ENCODE measurements at regions not wholly inside any gene's neighbourhood (a gene's known extent, or its start where the extent isn't known, plus 50 kb on each side); places are given as distances from the start of the nearest gene placed in this dataset.

DNA sequence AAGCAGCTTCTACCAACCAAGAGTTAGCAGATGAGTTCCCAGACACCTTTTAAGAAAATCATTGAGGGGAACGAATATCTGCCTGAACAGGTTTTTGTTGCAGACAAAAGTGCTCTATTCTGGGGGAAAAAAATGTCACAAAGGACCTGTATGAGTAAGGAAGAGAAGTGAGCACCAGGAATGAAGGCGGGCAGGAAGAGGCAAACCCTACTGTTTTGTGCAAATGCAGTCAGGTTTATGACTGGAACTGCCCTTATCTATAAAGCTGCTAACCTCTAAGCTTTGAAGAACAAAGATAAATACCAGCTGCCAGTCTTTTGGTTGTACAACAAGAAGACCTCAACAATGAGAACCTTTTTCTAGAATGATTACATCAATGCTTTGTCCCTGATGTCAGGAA is 292.4 kb upstream of the SP4 start:
- no peak for DNase-seq (ENCODE audit: extremely low read depth, low read depth)
- TF ChIP-seq, protein P1, sequence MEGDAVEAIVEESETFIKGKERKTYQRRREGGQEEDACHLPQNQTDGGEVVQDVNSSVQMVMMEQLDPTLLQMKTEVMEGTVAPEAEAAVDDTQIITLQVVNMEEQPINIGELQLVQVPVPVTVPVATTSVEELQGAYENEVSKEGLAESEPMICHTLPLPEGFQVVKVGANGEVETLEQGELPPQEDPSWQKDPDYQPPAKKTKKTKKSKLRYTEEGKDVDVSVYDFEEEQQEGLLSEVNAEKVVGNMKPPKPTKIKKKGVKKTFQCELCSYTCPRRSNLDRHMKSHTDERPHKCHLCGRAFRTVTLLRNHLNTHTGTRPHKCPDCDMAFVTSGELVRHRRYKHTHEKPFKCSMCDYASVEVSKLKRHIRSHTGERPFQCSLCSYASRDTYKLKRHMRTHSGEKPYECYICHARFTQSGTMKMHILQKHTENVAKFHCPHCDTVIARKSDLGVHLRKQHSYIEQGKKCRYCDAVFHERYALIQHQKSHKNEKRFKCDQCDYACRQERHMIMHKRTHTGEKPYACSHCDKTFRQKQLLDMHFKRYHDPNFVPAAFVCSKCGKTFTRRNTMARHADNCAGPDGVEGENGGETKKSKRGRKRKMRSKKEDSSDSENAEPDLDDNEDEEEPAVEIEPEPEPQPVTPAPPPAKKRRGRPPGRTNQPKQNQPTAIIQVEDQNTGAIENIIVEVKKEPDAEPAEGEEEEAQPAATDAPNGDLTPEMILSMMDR (IDR thresholded peaks at IDR 0.05; ENCODE audit: low read depth, low read length, missing control alignments) = no peak
- H3K4me3 ChIP-seq (replicated peaks; ENCODE audit: low read depth, low read length) = no peak overlapping the region

- no peak for DNase-seq (ENCODE audit: extremely low read depth, low read depth)
- no peak overlapping the region for H3K4me3 ChIP-seq (replicated peaks; ENCODE audit: low read depth, low read length)
- TF ChIP-seq, protein P1 (IDR thresholded peaks at IDR 0.05; ENCODE audit: low read depth, low read length, missing control alignments) = no peak
Measured at GRCh38 chr7:21137640-21138039, 290.2 kb upstream of the SP4 start.

DNA sequence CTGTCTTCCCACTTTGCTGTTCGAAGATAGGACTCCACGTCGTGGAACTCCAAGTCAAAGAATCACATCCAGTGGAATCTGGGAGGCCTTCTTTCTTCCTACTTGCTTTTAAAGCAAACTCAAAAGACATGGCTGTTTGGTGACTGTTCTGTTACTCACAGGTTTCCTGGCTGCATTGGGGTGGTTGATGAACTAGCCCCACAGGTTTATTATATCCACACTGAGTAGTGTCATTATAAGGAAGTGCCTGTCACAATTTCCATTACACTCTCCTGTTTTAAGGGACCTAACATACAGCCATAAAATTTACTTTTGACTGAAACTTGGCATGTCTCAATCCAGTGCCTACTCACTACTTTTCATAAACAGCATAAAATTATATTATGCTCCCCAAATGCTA is 287.3 kb upstream of the SP4 start:
- TF ChIP-seq, protein P1 (IDR thresholded peaks at IDR 0.05; ENCODE audit: low read depth, low read length, missing control alignments) = no peak
- no peak overlapping the region for H3K4me3 ChIP-seq (replicated peaks; ENCODE audit: low read depth, low read length)
- no peak for DNase-seq (ENCODE audit: extremely low read depth, low read depth)

DNA sequence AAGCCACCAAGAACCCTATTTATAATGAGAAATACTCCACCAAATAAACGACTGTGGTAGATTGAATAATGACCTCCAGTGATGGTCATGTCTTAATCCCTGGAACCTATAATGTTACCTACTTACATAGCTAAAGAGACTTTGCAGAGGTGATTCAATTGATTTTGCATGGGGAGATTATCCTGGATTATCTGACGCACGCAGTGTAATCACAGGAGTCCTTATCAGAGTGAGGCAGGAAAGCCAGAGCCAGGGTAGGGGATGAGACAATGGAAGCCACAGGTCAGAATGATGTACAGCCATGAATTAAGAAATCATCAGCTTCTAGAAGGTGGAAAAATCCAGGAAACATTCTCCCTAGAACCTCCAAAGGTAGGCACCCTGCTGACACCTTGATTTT is 286.4 kb upstream of the SP4 start:
- TF ChIP-seq, protein P1 (IDR thresholded peaks at IDR 0.05; ENCODE audit: low read depth, low read length, missing control alignments) = no peak
- DNase-seq (ENCODE audit: extremely low read depth, low read depth) = no peak
- H3K4me3 ChIP-seq (replicated peaks; ENCODE audit: low read depth, low read length) = no peak overlapping the region

DNA sequence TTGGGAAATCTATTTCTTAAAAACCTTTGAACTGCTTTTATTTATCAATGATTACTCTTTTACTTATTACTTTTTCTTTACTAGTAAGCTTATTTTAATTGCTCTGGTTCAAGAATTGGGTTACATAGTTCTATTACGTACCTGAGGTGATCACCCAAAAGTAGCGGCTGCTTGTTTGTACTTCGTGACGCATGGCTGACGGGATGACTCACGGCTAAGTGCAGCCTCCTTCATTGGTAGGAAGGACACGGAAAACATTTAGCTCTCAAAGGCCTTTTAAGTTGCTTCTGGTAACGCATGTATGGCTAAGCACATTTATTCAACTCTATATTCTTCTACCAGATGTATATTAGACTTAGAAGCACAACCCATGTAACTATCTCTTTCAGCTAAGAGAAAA is 285.8 kb upstream of the SP4 start:
- H3K4me3 ChIP-seq (replicated peaks; ENCODE audit: low read depth, low read length) = no peak overlapping the region
- DNase-seq (ENCODE audit: extremely low read depth, low read depth) = no peak
- TF ChIP-seq, protein P1 (IDR thresholded peaks at IDR 0.05; ENCODE audit: low read depth, low read length, missing control alignments) = no peak

DNA sequence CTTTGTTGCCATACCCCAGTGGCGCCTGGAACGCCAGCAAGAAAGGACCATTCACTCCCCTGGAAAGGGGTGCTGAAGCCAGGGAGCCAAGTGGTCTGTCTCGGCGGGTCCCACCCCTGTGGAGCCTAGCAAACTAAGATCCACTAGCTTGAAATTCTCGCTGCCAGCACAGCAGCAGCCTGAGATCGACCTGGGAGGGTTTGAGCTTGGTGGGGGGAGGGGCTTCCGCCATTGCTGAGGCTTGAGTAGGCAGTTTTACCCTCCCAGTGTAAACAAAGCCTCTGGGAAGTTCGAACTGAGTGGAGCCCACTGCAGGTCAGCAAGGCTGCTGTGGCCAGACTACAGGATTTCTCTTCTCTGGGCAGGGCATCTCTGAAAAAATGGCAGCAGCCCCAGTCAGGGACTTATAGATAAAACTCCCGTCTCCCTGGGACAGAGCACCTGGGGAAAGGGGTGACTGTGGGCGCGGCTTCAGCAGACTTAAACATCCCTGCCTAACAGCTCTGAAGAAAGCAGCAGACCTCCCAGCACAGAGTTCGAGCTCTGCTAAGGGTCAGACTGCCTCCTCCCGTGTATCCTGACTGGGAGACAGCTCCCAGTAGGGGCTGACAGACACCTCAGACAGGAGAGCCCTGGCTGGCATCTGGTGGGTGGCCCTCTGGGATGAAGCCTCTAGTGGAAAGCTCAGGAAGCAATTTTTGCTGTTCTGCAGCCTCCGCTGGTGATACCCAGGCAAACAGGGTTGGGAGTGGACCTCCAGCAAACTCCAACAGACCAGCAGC is 281.1 kb upstream of the SP4 start:
- DNase-seq (ENCODE audit: extremely low read depth, low read depth) = no peak
- TF ChIP-seq, protein P1 (IDR thresholded peaks at IDR 0.05; ENCODE audit: low read depth, low read length, missing control alignments) = no peak
- no peak overlapping the region for H3K4me3 ChIP-seq (replicated peaks; ENCODE audit: low read depth, low read length)

DNA sequence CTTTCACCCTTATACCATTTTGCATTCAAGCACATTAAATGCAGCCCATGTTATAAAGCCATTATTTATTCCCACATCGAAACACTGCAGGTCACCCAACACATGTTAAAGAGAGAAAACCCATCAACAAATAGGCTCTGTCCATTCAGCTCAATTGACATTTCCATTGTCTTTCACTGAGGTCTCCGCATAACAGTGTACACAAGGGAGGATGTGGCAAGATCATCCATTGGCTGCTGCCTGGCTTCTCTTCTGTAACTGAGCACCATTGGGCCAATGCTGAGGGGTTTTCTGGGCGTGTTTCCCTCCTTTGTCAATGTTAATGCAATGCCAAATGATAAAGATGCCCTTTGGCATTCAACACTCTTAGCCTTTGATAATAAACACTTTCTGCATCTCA is 278.1 kb upstream of the SP4 start:
- TF ChIP-seq, protein P1 (IDR thresholded peaks at IDR 0.05; ENCODE audit: low read depth, low read length, missing control alignments) = no peak
- no peak for DNase-seq (ENCODE audit: extremely low read depth, low read depth)
- no peak overlapping the region for H3K4me3 ChIP-seq (replicated peaks; ENCODE audit: low read depth, low read length)

Measured in HFF-Myc (cell line).